HEK293T (cell line): ENCODE measurements at regions not wholly inside any gene's neighbourhood (a gene's known extent, or its start where the extent isn't known, plus 50 kb on each side); places are given as distances from the start of the nearest gene placed in this dataset.

Source experiments
- BHLHE40 ChIP-seq: fragments of 450-650 bp; IDR thresholded peaks from 2 replicates; pipeline ENCODE4 v1.6.1; 2016; ENCODE audit warnings: mild to moderate bottlenecking, moderate library complexity, borderline replicate concordance
- CTBP1 ChIP-seq: fragments of 450-650 bp; IDR thresholded peaks from 2 replicates; pipeline ENCODE4 v1.6.1; 2016; ENCODE audit warnings: borderline replicate concordance
- FOXA1 ChIP-seq: fragments of 450-650 bp; IDR thresholded peaks from 2 replicates; pipeline ENCODE4 v1.6.1; 2016; ENCODE audit warnings: mild to moderate bottlenecking
- FOXK2 ChIP-seq: fragments of 450-650 bp; IDR thresholded peaks from 2 replicates; pipeline ENCODE4 v1.6.1; 2016; ENCODE audit warnings: mild to moderate bottlenecking
- SUZ12 ChIP-seq: fragments of 450-650 bp; IDR thresholded peaks from 2 replicates; pipeline ENCODE4 v1.6.1; 2016; ENCODE audit warnings: mild to moderate bottlenecking

DNA sequence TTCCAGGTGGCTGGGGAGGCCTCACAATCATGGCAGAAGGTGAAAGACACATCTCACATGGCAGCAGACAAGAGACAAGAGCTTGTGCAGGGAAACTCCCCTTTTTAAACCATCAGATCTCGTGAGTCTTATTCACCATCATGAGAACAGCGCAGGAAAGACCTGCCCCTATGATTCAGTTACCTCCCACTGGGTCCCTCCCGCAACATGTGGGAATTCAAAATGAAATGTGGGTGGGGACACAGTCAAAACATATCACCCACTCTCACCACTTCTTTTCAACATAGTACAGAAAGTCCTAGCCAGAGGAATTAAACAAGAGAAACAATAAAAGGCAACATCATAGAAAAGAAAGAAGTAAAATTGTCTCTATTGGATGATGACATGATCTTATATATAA is 223.4 kb upstream of the SLC24A2 start:
- TF ChIP-seq CTBP1 (no peak), SUZ12 (no peak), BHLHE40 (no peak), FOXK2 (no peak), FOXA1 (no peak)
